GM21423 (cell line): ENCODE measurements at regions not wholly inside any gene's neighbourhood (a gene's known extent, or its start where the extent isn't known, plus 50 kb on each side); places are given as distances from the start of the nearest gene placed in this dataset.

Source experiments
- ATAC-seq: cut with Tn5 transposase; IDR thresholded peaks from one replicate; pipeline ENCODE4 v1.9.1; 2021; ENCODE audit warnings: mild to moderate bottlenecking, moderate library complexity; ENCODE audit not compliant: unreplicated experiment

- ATAC-seq: no peak
Observed at GRCh38 chrY:7465185-7465621, 553.7 kb upstream of the AMELY start.

GRCh38 chrY:7464742-7465141, 553.2 kb upstream of the AMELY start:
- ATAC-seq: no peak

- no peak for ATAC-seq
Observed at GRCh38 chrY:7463711-7464110, 552.2 kb upstream of the AMELY start.

- no peak for ATAC-seq
Observed at GRCh38 chrY:7463196-7463595, 551.6 kb upstream of the AMELY start.

- ATAC-seq: no peak
Observed at GRCh38 chrY:7462657-7463056, 551.1 kb upstream of the AMELY start.

GRCh38 chrY:7461873-7462525, 550.4 kb upstream of the AMELY start:
- ATAC-seq: no peak

GRCh38 chrY:7459802-7460201, 548.2 kb upstream of the AMELY start:
- ATAC-seq: no peak

- ATAC-seq: no peak
Observed at GRCh38 chrY:7458301-7459078, 546.9 kb upstream of the AMELY start.

GRCh38 chrY:7457286-7458015, 545.9 kb upstream of the AMELY start:
- no peak for ATAC-seq

- no peak for ATAC-seq
Observed at GRCh38 chrY:7455626-7456025, 544.1 kb upstream of the AMELY start.

- no peak for ATAC-seq
Observed at GRCh38 chrY:7453336-7453735, 541.8 kb upstream of the AMELY start.

- no peak for ATAC-seq
Observed at GRCh38 chrY:7452246-7452645, 540.7 kb upstream of the AMELY start.

- ATAC-seq: no peak
Observed at GRCh38 chrY:7449860-7450259, 538.3 kb upstream of the AMELY start.

- ATAC-seq: no peak
Observed at GRCh38 chrY:7448687-7449086, 537.1 kb upstream of the AMELY start.

GRCh38 chrY:7447881-7448516, 536.4 kb upstream of the AMELY start:
- ATAC-seq: no peak

- ATAC-seq: no peak
Observed at GRCh38 chrY:7444141-7444540, 532.6 kb upstream of the AMELY start.

GRCh38 chrY:7440796-7441530, 529.4 kb upstream of the AMELY start:
- ATAC-seq: no peak

GRCh38 chrY:7437086-7437485, 525.5 kb upstream of the AMELY start:
- ATAC-seq: no peak

- ATAC-seq: no peak
Observed at GRCh38 chrY:7433817-7434809, 522.6 kb upstream of the AMELY start.
